HepG2 (cell line): ENCODE measurements at regions not wholly inside any gene's neighbourhood (a gene's known extent, or its start where the extent isn't known, plus 50 kb on each side); places are given as distances from the start of the nearest gene placed in this dataset.

Experiments used
- ATAC-seq: fragments of 200-7000 bp; cut with Tn5 transposase; 3 replicates; pipeline ENCODE4 v1.9.1; 2020; ENCODE audit warnings: mild to moderate bottlenecking, moderate library complexity
- BruUV-seq: library from RNA; stranded (reverse); fragments of 400-500 nt; replicated peaks from 2 replicates; lab custom pipeline; 2021; lab: Mats Ljungman, UMichigan
- CTCF ChIA-PET: fragments of 300-600 bp; formaldehyde crosslinking; extraction: SDS; loops from one replicate; lab custom pipeline; 2021; ENCODE audit warnings: low total read pairs, inconsistent platforms, low intra/inter-chr PET ratio; lab: Yijun Ruan, JAX
- POLR2A ChIA-PET: fragments of 350-600 bp; sonication (Branson Sonifier 250); formaldehyde crosslinking; loops from one replicate; lab custom pipeline; 2020; ENCODE audit warnings: antibody characterized with exemption, inconsistent platforms; lab: Yijun Ruan, JAX
- DNase-seq: peaks from one replicate; pipeline ENCODE4 v3.0.0-alpha.2; 2015; ENCODE audit warnings: low spot score
- FAIRE-seq: peaks from 3 replicates; lab custom pipeline; 2011; peaks lifted over from hg19 to GRCh38; lab: Jason Lieb, UNC
- H2AFZ ChIP-seq: one replicate; pipeline ENCODE4 v1.6.1; 2011; ENCODE audit warnings: low read length, inconsistent platforms
- H3K27ac ChIP-seq: fragments of 300-600 bp; 3 replicates; pipeline ENCODE4 v1.8.0; 2011; ENCODE audit warnings: mixed run types, mild to moderate bottlenecking, mixed read lengths, low read length, inconsistent platforms; ENCODE audit not compliant: insufficient read depth; ENCODE audit errors: extremely low read length
- H3K27me3 ChIP-seq, 2 experiments: fragments of 200-600 bp in 1 of 2; 2 replicates in 1 of 2; 3 replicates in 1 of 2; pipeline versions ENCODE4 v1.6.0 to v1.8.0; 2011; ENCODE audit warnings: low read length in 2 of 2, mild to moderate bottlenecking in 2 of 2, moderate library complexity in 2 of 2, inconsistent platforms in 1 of 2; ENCODE audit not compliant: insufficient read depth in 2 of 2, control insufficient read depth in 1 of 2
- H3K36me3 ChIP-seq, 2 experiments: fragments of 200-600 bp in 1 of 2; replicated peaks in 1 of 2; 2 replicates in 1 of 2; 3 replicates in 1 of 2; pipeline versions ENCODE4 v1.5.1 to v1.8.0; 2011; ENCODE audit warnings: low read length in 2 of 2, inconsistent platforms in 1 of 2; ENCODE audit not compliant: insufficient read depth in 2 of 2, control insufficient read depth in 1 of 2
- H3K4me1 ChIP-seq: 2 replicates; pipeline ENCODE4 v1.5.1; 2012; ENCODE audit warnings: low read length, inconsistent platforms; ENCODE audit not compliant: insufficient read depth
- H3K4me2 ChIP-seq: 2 replicates; pipeline ENCODE4 v1.6.0; 2011; ENCODE audit warnings: low read depth, low read length, inconsistent platforms
- H3K4me3 ChIP-seq, 3 experiments: fragments of 200-600 bp in 1 of 3; sonication (generic), shearing (Covaris generic) in 1 of 3; replicated peaks in 1 of 3; 2 replicates each; pipeline ENCODE4 v1.5.1; 2011 to 2016; ENCODE audit warnings: low read length in 3 of 3, inconsistent platforms in 2 of 3, low read depth in 2 of 3, mild to moderate bottlenecking in 2 of 3, control low read depth in 1 of 3, mixed read lengths in 1 of 3; ENCODE audit not compliant: insufficient read depth in 1 of 3
- H3K79me2 ChIP-seq: one replicate; pipeline ENCODE4 v1.6.1; 2011; ENCODE audit warnings: low read length, inconsistent platforms; ENCODE audit not compliant: insufficient read depth
- H3K9ac ChIP-seq: 2 replicates; pipeline ENCODE4 v1.6.0; 2011; ENCODE audit warnings: mild to moderate bottlenecking, low read depth, low read length, inconsistent platforms; ENCODE audit not compliant: insufficient read depth
- H3K9me3 ChIP-seq: 2 replicates; pipeline ENCODE4 v1.5.1; 2012; ENCODE audit warnings: mild to moderate bottlenecking, low read length
- H4K20me1 ChIP-seq: 2 replicates; pipeline ENCODE4 v1.6.0; 2011; ENCODE audit warnings: inconsistent platforms, mild to moderate bottlenecking, low read length, moderate library complexity; ENCODE audit not compliant: insufficient read depth
- BATF2 ChIP-seq: sonication (generic); formaldehyde crosslinking; IDR thresholded peaks from 2 replicates; pipeline ENCODE4 v1.8.0; 2022; ENCODE audit warnings: mild to moderate bottlenecking, missing genetic modification reagents, moderate library complexity
- FOXA3 ChIP-seq: IDR thresholded peaks from 2 replicates; pipeline ENCODE4 v1.6.1; 2016; ENCODE audit warnings: missing genetic modification reagents, missing compliant biosample characterization
- FOXK2 ChIP-seq: fragments of 450-650 bp; IDR thresholded peaks from 2 replicates; pipeline ENCODE4 v1.6.1; 2016
- MAFF ChIP-seq: IDR thresholded peaks from 2 replicates; pipeline ENCODE4 v1.6.1; 2011; ENCODE audit warnings: low read depth, low read length, improper control_type of control experiment
- MAFK ChIP-seq, 2 experiments: IDR thresholded peaks in 1 of 2; conservative IDR thresholded peaks in 1 of 2; 2 replicates each; pipeline ENCODE4 v1.6.1; 2011; ENCODE audit warnings: improper control_type of control experiment in 2 of 2, low read length in 2 of 2
- NFE2L2 ChIP-seq: fragments of 150-350 bp; IDR thresholded peaks from 2 replicates; pipeline ENCODE4 v1.6.1; 2014; ENCODE audit warnings: low read length
- NR0B2 ChIP-seq: sonication (generic); formaldehyde crosslinking; IDR thresholded peaks from 2 replicates; pipeline ENCODE4 v1.4.0; 2020; ENCODE audit warnings: mild to moderate bottlenecking, missing genetic modification reagents
- RNF2 ChIP-seq: fragments of 450-650 bp; conservative IDR thresholded peaks from 2 replicates; pipeline ENCODE4 v1.6.1; 2016; ENCODE audit warnings: low read depth
- ZBTB33 ChIP-seq: sonication (generic); formaldehyde crosslinking; IDR thresholded peaks from 2 replicates; pipeline ENCODE4 v1.4.0; 2020; ENCODE audit warnings: missing genetic modification reagents
- ZNF12 ChIP-seq: sonication (generic); formaldehyde crosslinking; IDR thresholded peaks from 2 replicates; pipeline ENCODE4 v1.5.0; 2020; ENCODE audit warnings: missing genetic modification reagents
- ZNF557 ChIP-seq: sonication (generic); formaldehyde crosslinking; IDR thresholded peaks from 2 replicates; pipeline ENCODE4 v1.4.0; 2020; ENCODE audit warnings: missing genetic modification reagents
- ZZZ3 ChIP-seq: sonication (generic); formaldehyde crosslinking; IDR thresholded peaks from 2 replicates; pipeline ENCODE4 v1.4.0; 2020; ENCODE audit warnings: missing genetic modification reagents, mild to moderate bottlenecking, borderline replicate concordance
- WGBS: methylation state at CpG from one replicate; pipeline ENCODE4 v1.1.6; 2017; ENCODE audit warnings: low lambda C conversion rate; 5-methylcytosine and 5-hydroxymethylcytosine counted together
- in situ Hi-C: cut with HindIII; loops from 2 replicates; pipeline ENCODE4 v1.10.0; 2017; ENCODE audit warnings: low pct_unique_long_range_greater_than_20kb; ENCODE audit not compliant: extremely low pct_ligation_motif_present
- intact Hi-C: fragments of 100-400 bp; cut with micrococcal nuclease; formaldehyde crosslinking; loops from one replicate; pipeline ENCODE4 v1.10.0; 2022; ENCODE audit not compliant: unreplicated experiment

GRCh38 chr17:13793951-13794350 is 192.2 kb upstream of the HS3ST3A1 start:
- ATAC-seq: no peak
- in situ Hi-C loops: no loop called here

More at GRCh38 chr17:13793951-13794350, 192.2 kb upstream of the HS3ST3A1 start:
- H3K4me3 ChIP-seq: no peak overlapping the region
- H3K27ac ChIP-seq: no peak overlapping the region
- ChIA-PET POLR2A (no interaction called here), CTCF (no interaction called here)
- H3K4me2 ChIP-seq: no peak overlapping the region
- H3K4me1 ChIP-seq: no peaks in the 10 kb centered on the region
- no peaks in the 10 kb centered on the region for H3K79me2 ChIP-seq
- no peak for FAIRE-seq
- 6% methylated on average over 1 of the region's 1 CpG for WGBS
- no peaks in the 10 kb centered on the region for H4K20me1 ChIP-seq
- H3K27me3 ChIP-seq: no peaks in the 10 kb centered on the region
- H3K9ac ChIP-seq: no peak overlapping the region
- H3K36me3 ChIP-seq: no peaks in the 10 kb centered on the region
- H2AFZ ChIP-seq: no peak overlapping the region
- DNase-seq: no peak
- no TSS peak for BruUV-seq
- no peaks in the 10 kb centered on the region for H3K9me3 ChIP-seq
- TF ChIP-seq ZZZ3 (CRISPR knock-in tag) (no peak), MAFK (conservative IDR thresholded peaks at IDR 0.05 in 1 of 2, IDR thresholded peaks at IDR 0.05 in 1 of 2; ENCODE audit: low read length in 2 of 2) (peak; percentile 67 to 75), RNF2 (no peak), MAFF (peak; percentile 66), FOXA3 (no peak), ZBTB33 (CRISPR knock-in tag) (no peak), ZNF12 (CRISPR knock-in tag) (no peak), BATF2 (CRISPR knock-in tag) (no peak), NFE2L2 (no peak), NR0B2 (CRISPR knock-in tag) (no peak), FOXK2 (no peak), ZNF557 (CRISPR knock-in tag) (no peak)
- intact Hi-C loops: no loop called here
